ENCODE measurements at regions not wholly inside any gene's neighbourhood (a gene's known extent, or its start where the extent isn't known, plus 50 kb on each side); places are given as distances from the start of the nearest gene placed in this dataset.

DNA sequence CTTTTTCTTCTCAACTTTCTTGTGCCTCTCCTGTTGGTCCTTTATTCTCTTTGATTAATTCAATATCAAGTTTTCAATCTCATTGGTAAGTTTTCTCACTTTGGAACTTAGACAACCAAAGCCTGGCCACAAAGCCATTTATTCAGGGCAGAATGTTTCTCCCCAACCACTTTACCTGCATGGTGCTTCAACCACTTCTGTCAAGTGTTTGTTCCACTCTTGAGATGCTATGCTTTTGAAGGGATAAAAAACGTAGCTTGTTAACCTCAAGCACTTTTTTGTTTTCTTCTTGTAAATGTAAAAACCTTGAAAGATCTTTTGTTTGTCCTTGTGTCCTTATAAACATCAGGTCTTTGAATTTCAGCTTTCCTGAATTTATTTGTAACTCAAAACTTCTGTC lies 966.7 kb downstream of the MAT2B start:
- Histone ChIP-seq H3K9me2 (ENCODE audit: low read depth, low read length) (no peaks in the 10 kb centered on the region), H3K36me3 (ENCODE audit: insufficient read depth, low read length) (no peaks in the 10 kb centered on the region), H3K79me2 (ENCODE audit: insufficient read depth, low read length) (no peaks in the 10 kb centered on the region), H3K4me3 (ENCODE audit: low read depth, low read length, poor library complexity, severe bottlenecking) (no peak overlapping the region), H3K9ac (ENCODE audit: low read length) (no peak overlapping the region), H3K4me2 (ENCODE audit: low read length) (no peak overlapping the region), H3K27ac (ENCODE audit: low read depth, low read length, poor library complexity, severe bottlenecking) (no peak overlapping the region), H4K20me1 (ENCODE audit: insufficient read depth, low read length) (no peaks in the 10 kb centered on the region), H3K27me3 (ENCODE audit: insufficient read depth, low read length) (no peaks in the 10 kb centered on the region), H3K4me1 (ENCODE audit: insufficient read depth, low read length, severe bottlenecking) (no peaks in the 10 kb centered on the region), H3K9me3 (ENCODE audit: low read length) (no peaks in the 10 kb centered on the region), H2AFZ (ENCODE audit: low read length) (no peak overlapping the region), H3F3A (ENCODE audit: insufficient read depth, low read length) (no peaks in the 10 kb centered on the region)
- TF ChIP-seq CTCF (IDR thresholded peaks at IDR 0.05; ENCODE audit: low read length) (no peak), EZH2 (IDR thresholded peaks at IDR 0.05; ENCODE audit: borderline replicate concordance, low read length) (no peak)

GRCh38 chr5:164475339-164475977 lies 970.0 kb downstream of the MAT2B start:
- H3K9me3 ChIP-seq (ENCODE audit: low read length) = no peaks in the 10 kb centered on the region
- H3K36me3 ChIP-seq (ENCODE audit: insufficient read depth, low read length) = no peaks in the 10 kb centered on the region
- H3K9me2 ChIP-seq (ENCODE audit: low read depth, low read length) = no peaks in the 10 kb centered on the region
- no peak overlapping the region for H3K27ac ChIP-seq (ENCODE audit: low read depth, low read length, poor library complexity, severe bottlenecking)
- no peak overlapping the region for H3K4me3 ChIP-seq (ENCODE audit: low read depth, low read length, poor library complexity, severe bottlenecking)
- H3K4me2 ChIP-seq (ENCODE audit: low read length) = no peak overlapping the region
- no peaks in the 10 kb centered on the region for H3K79me2 ChIP-seq (ENCODE audit: insufficient read depth, low read length)
- no peak overlapping the region for H2AFZ ChIP-seq (ENCODE audit: low read length)
- H4K20me1 ChIP-seq (ENCODE audit: insufficient read depth, low read length) = no peaks in the 10 kb centered on the region
- H3K4me1 ChIP-seq (ENCODE audit: insufficient read depth, low read length, severe bottlenecking) = no peaks in the 10 kb centered on the region
- no peak overlapping the region for H3K9ac ChIP-seq (ENCODE audit: low read length)
- TF ChIP-seq EZH2 (IDR thresholded peaks at IDR 0.05; ENCODE audit: borderline replicate concordance, low read length) (no peak), CTCF (IDR thresholded peaks at IDR 0.05; ENCODE audit: low read length) (peak; percentile 49)
- no peaks in the 10 kb centered on the region for H3F3A ChIP-seq (ENCODE audit: insufficient read depth, low read length)
- H3K27me3 ChIP-seq (ENCODE audit: insufficient read depth, low read length) = no peaks in the 10 kb centered on the region

GRCh38 chr5:164481270-164481669 lies 975.9 kb downstream of the MAT2B start:
- no peak overlapping the region for H2AFZ ChIP-seq (ENCODE audit: low read length)
- no peaks in the 10 kb centered on the region for H3K27me3 ChIP-seq (ENCODE audit: insufficient read depth, low read length)
- H3K79me2 ChIP-seq (ENCODE audit: insufficient read depth, low read length) = no peaks in the 10 kb centered on the region
- H3K9ac ChIP-seq (ENCODE audit: low read length) = no peak overlapping the region
- no peak overlapping the region for H3K27ac ChIP-seq (ENCODE audit: low read depth, low read length, poor library complexity, severe bottlenecking)
- no peaks in the 10 kb centered on the region for H3K4me1 ChIP-seq (ENCODE audit: insufficient read depth, low read length, severe bottlenecking)
- TF ChIP-seq EZH2 (IDR thresholded peaks at IDR 0.05; ENCODE audit: borderline replicate concordance, low read length) (no peak), CTCF (IDR thresholded peaks at IDR 0.05; ENCODE audit: low read length) (no peak)
- no peak overlapping the region for H3K4me3 ChIP-seq (ENCODE audit: low read depth, low read length, poor library complexity, severe bottlenecking)
- no peak overlapping the region for H3K4me2 ChIP-seq (ENCODE audit: low read length)
- no peaks in the 10 kb centered on the region for H3K9me3 ChIP-seq (ENCODE audit: low read length)
- no peaks in the 10 kb centered on the region for H3K9me2 ChIP-seq (ENCODE audit: low read depth, low read length)
- H3K36me3 ChIP-seq (ENCODE audit: insufficient read depth, low read length) = no peaks in the 10 kb centered on the region
- no peaks in the 10 kb centered on the region for H3F3A ChIP-seq (ENCODE audit: insufficient read depth, low read length)
- no peaks in the 10 kb centered on the region for H4K20me1 ChIP-seq (ENCODE audit: insufficient read depth, low read length)
